ENCODE measurements at regions not wholly inside any gene's neighbourhood (a gene's known extent, or its start where the extent isn't known, plus 50 kb on each side); places are given as distances from the start of the nearest gene placed in this dataset.
"Not testable (repeated sequence)": the region's sequence is repeated elsewhere in the genome, so short reads cannot be mapped to it uniquely, and the experiment has no call there.

GRCh38 chr11:3437441-3437840 is 58.5 kb upstream of the ZNF195 start:
- not testable (repeated sequence) for DNase-seq

GRCh38 chr11:3434976-3435375 is 56.0 kb upstream of the ZNF195 start:
- no peak for DNase-seq

GRCh38 chr11:3429191-3429590 is 50.2 kb upstream of the ZNF195 start:
- DNase-seq: not testable (repeated sequence)

All from CD4-positive, alpha-beta T cell treated with Interleukin-4 for 1 hour (primary cell).